Adrenal gland (tissue), 9 donors: ENCODE measurements at regions not wholly inside any gene's neighbourhood (a gene's known extent, or its start where the extent isn't known, plus 50 kb on each side); places are given as distances from the start of the nearest gene placed in this dataset.

Experiments
- DNase-seq, 7 donors: peaks; one replicate each; pipeline ENCODE4 v3.0.0-alpha.2; 2019 to 2020
- H3K27ac ChIP-seq, 5 donors: fragments of 200-600 bp; sonication (generic) in 4 of 5; 1 replicate in 3 of 5; 2 replicates in 2 of 5; pipeline versions ENCODE4 v1.5.1 to v1.8.0; 2016 to 2020; ENCODE audit warnings: mild to moderate bottlenecking in 1 of 5
- H3K27me3 ChIP-seq: fragments of 200-600 bp; 2 replicates; pipeline ENCODE4 v1.8.0; 2021
- H3K36me3 ChIP-seq, 2 donors: fragments of 200-600 bp; replicated peaks in 1 of 2; 1 replicate in 1 of 2; 2 replicates in 1 of 2; pipeline versions ENCODE4 v1.5.1 to v1.8.0; 2018 to 2022
- H3K4me1 ChIP-seq, 2 donors: fragments of 200-600 bp; replicated peaks in 1 of 2; 1 replicate in 1 of 2; 2 replicates in 1 of 2; pipeline versions ENCODE4 v1.5.1 to v1.8.0; 2018 to 2021
- H3K4me3 ChIP-seq, 4 donors: fragments of 200-600 bp; sonication (generic) in 3 of 4; one replicate each; pipeline ENCODE4 v1.5.1; 2016 to 2018
- H3K9me3 ChIP-seq, 3 donors: fragments of 200-600 bp; sonication (generic) in 1 of 3; replicated peaks in 1 of 3; 1 replicate in 2 of 3; 2 replicates in 1 of 3; pipeline versions ENCODE4 v1.5.1 to v1.8.0; 2016 to 2021
- CTCF ChIP-seq, 6 experiments: fragments of 450-650 bp in 4 of 6; fragments of 200-600 bp in 2 of 6; sonication (generic) in 1 of 6; IDR thresholded peaks; 1 replicate in 5 of 6; 2 replicates in 1 of 6; pipeline versions ENCODE4 v1.5.1 to v1.8.0; 2016 to 2021; ENCODE audit warnings: antibody characterized with exemption in 6 of 6, mild to moderate bottlenecking in 2 of 6, moderate library complexity in 1 of 6
- POLR2A ChIP-seq, 2 donors: fragments of 450-650 bp; IDR thresholded peaks; one replicate each; pipeline ENCODE4 v1.6.1; 2017; ENCODE audit warnings: antibody characterized with exemption in 2 of 2, mild to moderate bottlenecking in 2 of 2, moderate library complexity in 1 of 2
- WGBS, 4 donors: extraction: QIAGEN DNeasy Blood & Tissue Kit in 2 of 4; methylation state at CpG; one replicate each; pipeline versions ENCODE4 v1.1.5 to v1.1.7; 2013 to 2017; 5-methylcytosine and 5-hydroxymethylcytosine counted together
- intact Hi-C, 2 donors: fragments of 100-400 bp; cut with DNase I; formaldehyde crosslinking; loops; one replicate each; pipeline versions ENCODE4 v1.14.1 to v1.15.0; 2022 to 2023
- donor health status: healthy with polysubstance abuse.
- donor health status: Bipolar disorder and iron deficiency.
- donor health status: DM: yes; HTN: yes; CAD: no.
- donor health status: DM: no; HTN: no; CAD: no.
- donor health status: DM: no; HTN: no; CAD: no.

- Histone ChIP-seq H3K27me3 (no peaks in the 10 kb centered on the region), H3K4me3 (no peak overlapping the region), H3K4me1 (no peaks in the 10 kb centered on the region), H3K9me3 (no peaks in the 10 kb centered on the region), H3K27ac (no peak overlapping the region), H3K36me3 (no peaks in the 10 kb centered on the region)
- intact Hi-C loops: no loop called here
- DNase-seq: no peak
- no peak for TF ChIP-seq POLR2A (IDR thresholded peaks at IDR 0.05)
- TF ChIP-seq CTCF (IDR thresholded peaks at IDR 0.05): peak in 4 of 6 experiments; percentile 19 to 32 (median 26)
Measured at GRCh38 chr2:126359494-126359893, 296.5 kb upstream of the GYPC start.

- no peak for TF ChIP-seq CTCF (IDR thresholded peaks at IDR 0.05)
- TF ChIP-seq POLR2A (IDR thresholded peaks at IDR 0.05): no peak
- Histone ChIP-seq H3K27ac (no peak overlapping the region), H3K9me3 (no peaks in the 10 kb centered on the region), H3K4me3 (no peak overlapping the region), H3K27me3 (no peaks in the 10 kb centered on the region), H3K36me3 (no peaks in the 10 kb centered on the region), H3K4me1 (no peaks in the 10 kb centered on the region)
- WGBS, 4 donors: 37 to 62% (median 51%) methylated on average over 3 of the region's 3 CpGs
- DNase-seq: no peak
- intact Hi-C loops: no loop called here
Measured at GRCh38 chr2:126367361-126367760, 288.6 kb upstream of the GYPC start.

- Histone ChIP-seq H3K27ac (no peak overlapping the region), H3K9me3 (no peaks in the 10 kb centered on the region), H3K4me1 (no peaks in the 10 kb centered on the region), H3K27me3 (no peaks in the 10 kb centered on the region), H3K36me3 (no peaks in the 10 kb centered on the region), H3K4me3 (no peak overlapping the region)
- WGBS, 4 donors: 49 to 61% (median 57%) methylated on average over 2 of the region's 2 CpGs
- TF ChIP-seq POLR2A (IDR thresholded peaks at IDR 0.05): no peak
- no peak for TF ChIP-seq CTCF (IDR thresholded peaks at IDR 0.05)
- DNase-seq: peak in 4 of 7 donors; percentile 15 to 36 (median 26)
- intact Hi-C loops: no loop called here
Measured at GRCh38 chr2:126368758-126369157, 287.2 kb upstream of the GYPC start.

GRCh38 chr2:126370201-126370600 lies 285.8 kb upstream of the GYPC start:
- Histone ChIP-seq H3K36me3 (no peaks in the 10 kb centered on the region), H3K27me3 (no peaks in the 10 kb centered on the region), H3K4me3 (no peak overlapping the region), H3K27ac (no peak overlapping the region), H3K4me1 (no peaks in the 10 kb centered on the region), H3K9me3 (no peaks in the 10 kb centered on the region)
- DNase-seq: no peak
- TF ChIP-seq CTCF (IDR thresholded peaks at IDR 0.05) (no peak), POLR2A (IDR thresholded peaks at IDR 0.05) (no peak)
- WGBS, 4 donors: 69 to 89% (median 79%) methylated on average over 2 of the region's 2 CpGs
- intact Hi-C loops: no loop called here
